Endothelial cell of umbilical vein (primary cell): ENCODE measurements at regions not wholly inside any gene's neighbourhood (a gene's known extent, or its start where the extent isn't known, plus 50 kb on each side); places are given as distances from the start of the nearest gene placed in this dataset.

Experiments used
- BruUV-seq: library from RNA; stranded (reverse); fragments of 400-500 nt; replicated peaks from 2 replicates; lab custom pipeline; 2021; lab: Mats Ljungman, UMichigan
- CTCF ChIA-PET: fragments of 300-600, 350-600 bp; sonication (Branson Sonifier 250); formaldehyde crosslinking; loops from one replicate; lab custom pipeline; 2021; ENCODE audit warnings: antibody characterized with exemption, inconsistent platforms; lab: Charles Lee
- POLR2A ChIA-PET: fragments of 300-600, 350-600 bp; sonication (Branson Sonifier 250); formaldehyde crosslinking; loops from one replicate; lab custom pipeline; 2021; ENCODE audit warnings: antibody characterized with exemption, inconsistent platforms; lab: Charles Lee
- DNase-seq: peaks from one replicate; pipeline ENCODE4 v3.0.0-alpha.2; 2011; ENCODE audit warnings: low read depth, low spot score
- FAIRE-seq: peaks from 2 replicates; lab custom pipeline; 2011; peaks lifted over from hg19 to GRCh38; lab: Jason Lieb, UNC
- H2AFZ ChIP-seq: 2 replicates; pipeline ENCODE4 v1.6.0; 2012; ENCODE audit warnings: low read depth, low read length, control low read depth, inconsistent platforms
- H3K27ac ChIP-seq: 2 replicates; pipeline ENCODE4 v1.5.1; 2011; ENCODE audit warnings: low read depth, mild to moderate bottlenecking, control low read depth, low read length, moderate library complexity; ENCODE audit not compliant: insufficient read depth
- H3K27me3 ChIP-seq, 2 experiments: 2 replicates each; pipeline versions ENCODE4 v1.6.0 to v1.6.1; 2011; ENCODE audit warnings: low read length in 2 of 2, mixed read lengths in 1 of 2; ENCODE audit not compliant: control insufficient read depth in 2 of 2, insufficient read depth in 2 of 2
- H3K36me3 ChIP-seq, 2 experiments: 2 replicates in 1 of 2; 3 replicates in 1 of 2; pipeline ENCODE4 v1.5.1; 2011; ENCODE audit warnings: low read length in 2 of 2, mild to moderate bottlenecking in 1 of 2, moderate library complexity in 1 of 2; ENCODE audit not compliant: control insufficient read depth in 2 of 2, insufficient read depth in 2 of 2; ENCODE audit errors: extremely low read depth in 1 of 2
- H3K4me1 ChIP-seq: 3 replicates; pipeline ENCODE4 v1.5.1; 2011; ENCODE audit warnings: mild to moderate bottlenecking, low read length; ENCODE audit not compliant: control insufficient read depth, insufficient read depth; ENCODE audit errors: extremely low read depth
- H3K4me2 ChIP-seq: 2 replicates; pipeline ENCODE4 v1.6.1; 2011; ENCODE audit warnings: low read length, control low read depth, mixed read lengths; ENCODE audit not compliant: insufficient read depth
- H3K4me3 ChIP-seq, 3 experiments: fragments of 200-600 bp in 1 of 3; sonication (generic), shearing (Covaris generic) in 1 of 3; replicated peaks in 1 of 3; 2 replicates each; pipeline ENCODE4 v1.5.1; 2011 to 2016; ENCODE audit warnings: control low read depth in 3 of 3, low read length in 3 of 3, mild to moderate bottlenecking in 2 of 3, inconsistent platforms in 1 of 3, low read depth in 1 of 3, moderate library complexity in 1 of 3; ENCODE audit not compliant: insufficient read depth in 1 of 3
- H3K79me2 ChIP-seq: 2 replicates; pipeline ENCODE4 v1.6.0; 2012; ENCODE audit warnings: low read length, inconsistent platforms; ENCODE audit not compliant: control insufficient read depth, insufficient read depth
- H3K9ac ChIP-seq: replicated peaks from 2 replicates; pipeline ENCODE3; 2011; ENCODE audit warnings: low read length, control low read depth; ENCODE audit not compliant: insufficient read depth; ENCODE audit errors: extremely low read depth
- H3K9me1 ChIP-seq: replicated peaks from 3 replicates; pipeline ENCODE4 v1.6.0; 2011; ENCODE audit warnings: mild to moderate bottlenecking, low read length; ENCODE audit not compliant: control insufficient read depth, insufficient read depth; ENCODE audit errors: extremely low read depth
- H3K9me3 ChIP-seq: replicated peaks from 2 replicates; pipeline ENCODE4 v1.5.1; 2012; ENCODE audit warnings: low read length, inconsistent platforms; ENCODE audit not compliant: control insufficient read depth, insufficient read depth
- H4K20me1 ChIP-seq: replicated peaks from 2 replicates; pipeline ENCODE3; 2011; ENCODE audit warnings: mild to moderate bottlenecking, low read length; ENCODE audit not compliant: control insufficient read depth, insufficient read depth; ENCODE audit errors: extremely low read depth
- EZH2 ChIP-seq: IDR thresholded peaks from 2 replicates; pipeline ENCODE4 v1.6.1; 2012; ENCODE audit warnings: borderline replicate concordance, low read depth, mild to moderate bottlenecking, moderate library complexity, low read length, inconsistent platforms; ENCODE audit not compliant: severe bottlenecking
- FOS ChIP-seq: IDR thresholded peaks from 2 replicates; pipeline ENCODE4 v1.6.1; 2011; ENCODE audit warnings: mild to moderate bottlenecking, low read length, moderate library complexity, borderline replicate concordance; ENCODE audit not compliant: insufficient read depth
- GATA2 ChIP-seq: IDR thresholded peaks from 2 replicates; pipeline ENCODE4 v1.7.0; 2011; ENCODE audit warnings: low read depth, mild to moderate bottlenecking, moderate library complexity, mixed read lengths, low read length; ENCODE audit not compliant: insufficient read length, insufficient read depth
- JUN ChIP-seq: IDR thresholded peaks from 2 replicates; pipeline ENCODE4 v1.6.1; 2011; ENCODE audit warnings: borderline replicate concordance, low read depth; ENCODE audit not compliant: insufficient read length, insufficient read depth
- MYC ChIP-seq: IDR thresholded peaks from one replicate; pipeline ENCODE4 v1.6.1; 2011; ENCODE audit warnings: mild to moderate bottlenecking, low read depth, low read length
- POLR2A ChIP-seq: IDR thresholded peaks from 2 replicates; pipeline ENCODE4 v1.6.1; 2012; ENCODE audit warnings: low read depth, mild to moderate bottlenecking, control low read depth, low read length
- dilution Hi-C: fragments of 300-500 bp; cut with MboI; formaldehyde crosslinking; loops from one replicate; pipeline ENCODE4 v1.15.0; 2019; ENCODE audit warnings: low sequenced_read_pairs; ENCODE audit not compliant: extremely low pct_ligation_motif_present
- intact Hi-C: fragments of 100-400 bp; cut with micrococcal nuclease; formaldehyde crosslinking; loops from one replicate; pipeline ENCODE4 v1.10.0; 2022
- TF ChIP-seq, protein P1 (sequence below): IDR thresholded peaks from 2 replicates; pipeline ENCODE4 v1.6.1; 2011; ENCODE audit not compliant: insufficient read depth, insufficient read length
- TF ChIP-seq, protein P2 (sequence below), 2 donors: IDR thresholded peaks; 1 replicate in 1 of 2; 2 replicates in 1 of 2; pipeline ENCODE4 v1.5.1; 2011; ENCODE audit warnings: low read length in 2 of 2, mild to moderate bottlenecking in 2 of 2, moderate library complexity in 2 of 2, control low read depth in 1 of 2, inconsistent platforms in 1 of 2, low read depth in 1 of 2; ENCODE audit not compliant: insufficient read depth in 1 of 2; ENCODE audit errors: extremely low read depth in 1 of 2

DNA sequence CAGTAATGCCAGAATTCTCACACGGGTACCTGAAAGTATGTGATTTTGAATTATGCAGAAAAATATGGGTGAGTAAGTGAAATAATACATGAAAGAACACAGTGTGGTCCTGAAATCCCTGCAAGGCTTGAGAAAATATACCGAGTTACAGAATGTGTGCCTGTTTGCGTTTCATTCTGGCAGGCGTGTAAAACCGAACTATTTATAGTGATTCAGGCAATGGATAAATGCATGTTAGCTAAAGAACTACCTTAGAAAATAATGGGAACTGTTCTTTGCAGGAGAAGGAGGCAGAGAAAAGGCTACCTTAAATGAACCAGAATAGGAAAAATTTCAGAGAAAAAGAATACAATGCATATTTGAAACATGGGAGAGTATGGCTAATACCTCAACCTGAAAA lies 145.8 kb upstream of the KCNQ5 start:
- FAIRE-seq (no peak), DNase-seq (no peak)
- ChIA-PET POLR2A (no interaction called here), CTCF (interaction anchor here (1.3 kb wide), 1 partner anchor 9 kb away, joined by 5 read pairs; no protein-coding TSS in a partner anchor)
- Histone ChIP-seq H4K20me1 (no peaks in the 10 kb centered on the region), H3K4me1 (no peaks in the 10 kb centered on the region), H3K27me3 (no peaks in the 10 kb centered on the region), H2AFZ (no peak overlapping the region), H3K79me2 (no peaks in the 10 kb centered on the region), H3K4me3 (no peak overlapping the region), H3K9ac (no peak overlapping the region), H3K27ac (no peak overlapping the region), H3K36me3 (no peaks in the 10 kb centered on the region), H3K4me2 (no peak overlapping the region), H3K9me3 (no peaks in the 10 kb centered on the region), H3K9me1 (no peaks in the 10 kb centered on the region)
- intact Hi-C loops (no loop called here), dilution Hi-C loops (no loop called here)
- BruUV-seq = no TSS peak
- TF ChIP-seq MYC (no peak), GATA2 (no peak), FOS (no peak), POLR2A (no peak), EZH2 (no peak), JUN (no peak)
- TF ChIP-seq, protein P1, sequence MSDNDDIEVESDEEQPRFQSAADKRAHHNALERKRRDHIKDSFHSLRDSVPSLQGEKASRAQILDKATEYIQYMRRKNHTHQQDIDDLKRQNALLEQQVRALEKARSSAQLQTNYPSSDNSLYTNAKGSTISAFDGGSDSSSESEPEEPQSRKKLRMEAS = no peak
- TF ChIP-seq, protein P2, sequence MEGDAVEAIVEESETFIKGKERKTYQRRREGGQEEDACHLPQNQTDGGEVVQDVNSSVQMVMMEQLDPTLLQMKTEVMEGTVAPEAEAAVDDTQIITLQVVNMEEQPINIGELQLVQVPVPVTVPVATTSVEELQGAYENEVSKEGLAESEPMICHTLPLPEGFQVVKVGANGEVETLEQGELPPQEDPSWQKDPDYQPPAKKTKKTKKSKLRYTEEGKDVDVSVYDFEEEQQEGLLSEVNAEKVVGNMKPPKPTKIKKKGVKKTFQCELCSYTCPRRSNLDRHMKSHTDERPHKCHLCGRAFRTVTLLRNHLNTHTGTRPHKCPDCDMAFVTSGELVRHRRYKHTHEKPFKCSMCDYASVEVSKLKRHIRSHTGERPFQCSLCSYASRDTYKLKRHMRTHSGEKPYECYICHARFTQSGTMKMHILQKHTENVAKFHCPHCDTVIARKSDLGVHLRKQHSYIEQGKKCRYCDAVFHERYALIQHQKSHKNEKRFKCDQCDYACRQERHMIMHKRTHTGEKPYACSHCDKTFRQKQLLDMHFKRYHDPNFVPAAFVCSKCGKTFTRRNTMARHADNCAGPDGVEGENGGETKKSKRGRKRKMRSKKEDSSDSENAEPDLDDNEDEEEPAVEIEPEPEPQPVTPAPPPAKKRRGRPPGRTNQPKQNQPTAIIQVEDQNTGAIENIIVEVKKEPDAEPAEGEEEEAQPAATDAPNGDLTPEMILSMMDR (IDR thresholded peaks at IDR 0.05; ENCODE audit: extremely low read depth in 1 of 2, insufficient read depth in 1 of 2, low read depth in 1 of 2, low read length in 2 of 2) = no peak
